H1 (cell line): ENCODE measurements at regions not wholly inside any gene's neighbourhood (a gene's known extent, or its start where the extent isn't known, plus 50 kb on each side); places are given as distances from the start of the nearest gene placed in this dataset.

ENCODE experiments used
- CTCF ChIA-PET: fragments of 300-600 bp; sonication (Branson Sonifier 250); formaldehyde crosslinking; loops from one replicate; lab custom pipeline; 2021; ENCODE audit not compliant: partially characterized antibody; lab: Charles Lee
- POLR2A ChIA-PET: fragments of 300-600 bp; sonication (Branson Sonifier 250); formaldehyde crosslinking; loops from one replicate; lab custom pipeline; 2021; ENCODE audit warnings: inconsistent platforms; ENCODE audit not compliant: partially characterized antibody; lab: Charles Lee
- DNase-seq, 2 experiments: peaks; one replicate each; pipeline versions ENCODE4 v3.0.0 to v3.0.0-alpha.2; 2010 to 2022; ENCODE audit warnings: low spot score in 2 of 2, low read depth in 1 of 2, mixed read lengths in 1 of 2
- FAIRE-seq: peaks from 2 replicates; lab custom pipeline; 2011; peaks lifted over from hg19 to GRCh38; lab: Jason Lieb, UNC
- H2AFZ ChIP-seq: 2 replicates; pipeline ENCODE4 v1.8.1; 2012; ENCODE audit warnings: low read length, inconsistent platforms
- H2AK5ac ChIP-seq: 2 replicates; pipeline ENCODE4 v1.6.1; 2013; ENCODE audit warnings: low read depth, low read length
- H2BK120ac ChIP-seq: replicated peaks from 2 replicates; pipeline ENCODE3; 2013; ENCODE audit warnings: low read depth, low read length, inconsistent platforms
- H2BK12ac ChIP-seq: 2 replicates; pipeline ENCODE4 v1.6.1; 2013; ENCODE audit warnings: low read depth, low read length
- H2BK15ac ChIP-seq: 2 replicates; pipeline ENCODE4 v1.6.1; 2013; ENCODE audit warnings: low read length
- H2BK20ac ChIP-seq: 2 replicates; pipeline ENCODE4 v1.6.1; 2013; ENCODE audit warnings: low read length
- H2BK5ac ChIP-seq: 2 replicates; pipeline ENCODE4 v1.6.1; 2013; ENCODE audit warnings: low read depth, low read length
- H3K14ac ChIP-seq: 2 replicates; pipeline ENCODE4 v1.6.1; 2013; ENCODE audit warnings: inconsistent platforms; ENCODE audit not compliant: insufficient read length
- H3K18ac ChIP-seq: 2 replicates; pipeline ENCODE4 v1.6.1; 2013; ENCODE audit warnings: low read length; ENCODE audit errors: extremely low read depth
- H3K23ac ChIP-seq: 2 replicates; pipeline ENCODE4 v1.6.1; 2013; ENCODE audit warnings: inconsistent platforms; ENCODE audit not compliant: insufficient read length
- H3K23me2 ChIP-seq: 2 replicates; pipeline ENCODE4 v1.6.1; 2013; ENCODE audit warnings: low read depth, low read length
- H3K27ac ChIP-seq: 2 replicates; pipeline ENCODE4 v1.6.1; 2011; ENCODE audit warnings: low read depth, low read length, inconsistent platforms
- H3K27me3 ChIP-seq, 4 experiments: replicated peaks in 1 of 4; 1 replicate in 1 of 4; 2 replicates in 3 of 4; pipeline versions ENCODE4 v1.6.1 to v1.8.1; 2011 to 2013; ENCODE audit warnings: low read length in 3 of 4, mild to moderate bottlenecking in 3 of 4, inconsistent platforms in 2 of 4, mixed read lengths in 2 of 4, moderate library complexity in 1 of 4; ENCODE audit not compliant: control insufficient read depth in 3 of 4, insufficient read depth in 3 of 4; ENCODE audit errors: extremely low read depth in 1 of 4
- H3K36me3 ChIP-seq, 4 experiments: 2 replicates each; pipeline versions ENCODE4 v1.6.1 to v1.8.1; 2011 to 2013; ENCODE audit warnings: mild to moderate bottlenecking in 4 of 4, low read length in 3 of 4, moderate library complexity in 2 of 4, control low read depth in 1 of 4, inconsistent platforms in 1 of 4; ENCODE audit not compliant: insufficient read depth in 4 of 4, control insufficient read depth in 2 of 4
- H3K4ac ChIP-seq: replicated peaks from 2 replicates; pipeline ENCODE3; 2013; ENCODE audit warnings: low read length, low read depth, mixed read lengths, inconsistent platforms; ENCODE audit not compliant: insufficient read length
- H3K4me1 ChIP-seq, 4 experiments: replicated peaks in 1 of 4; 1 replicate in 1 of 4; 2 replicates in 3 of 4; pipeline versions ENCODE4 v1.6.1 to v1.8.1; 2011 to 2013; ENCODE audit warnings: low read length in 3 of 4, inconsistent platforms in 2 of 4, mixed read lengths in 1 of 4; ENCODE audit not compliant: insufficient read depth in 4 of 4, control insufficient read depth in 3 of 4
- H3K4me2 ChIP-seq, 2 experiments: 2 replicates each; pipeline versions ENCODE4 v1.6.1 to v1.8.1; 2011 to 2013; ENCODE audit warnings: low read depth in 2 of 2, low read length in 2 of 2, control low read depth in 1 of 2, inconsistent platforms in 1 of 2, mild to moderate bottlenecking in 1 of 2; ENCODE audit not compliant: insufficient read depth in 1 of 2
- H3K4me3 ChIP-seq, 4 experiments: fragments of 200-600, 300-600 bp in 1 of 4; sonication (generic), shearing (Covaris generic), sonication (Bioruptor Twin) in 1 of 4; 2 replicates each; pipeline versions ENCODE4 v1.5.1 to v1.8.1; 2011 to 2016; ENCODE audit warnings: low read length in 4 of 4, low read depth in 3 of 4, control low read depth in 2 of 4, inconsistent platforms in 2 of 4, mild to moderate bottlenecking in 2 of 4, mixed read lengths in 1 of 4, moderate library complexity in 1 of 4; ENCODE audit not compliant: insufficient read depth in 2 of 4; ENCODE audit errors: extremely low read depth in 1 of 4
- H3K56ac ChIP-seq: replicated peaks from 2 replicates; pipeline ENCODE3; 2013; ENCODE audit warnings: low read depth, mild to moderate bottlenecking, mixed read lengths, low read length, inconsistent platforms; ENCODE audit not compliant: insufficient read length
- H3K79me1 ChIP-seq: 2 replicates; pipeline ENCODE4 v1.6.1; 2013; ENCODE audit warnings: low read depth, low read length, control low read depth
- H3K79me2 ChIP-seq, 2 experiments: 2 replicates each; pipeline versions ENCODE4 v1.6.1 to v1.8.1; 2012 to 2013; ENCODE audit warnings: low read length in 2 of 2, mild to moderate bottlenecking in 2 of 2, inconsistent platforms in 1 of 2; ENCODE audit not compliant: insufficient read depth in 2 of 2, control insufficient read depth in 1 of 2
- H3K9ac ChIP-seq, 4 experiments: replicated peaks in 1 of 4; 1 replicate in 1 of 4; 2 replicates in 3 of 4; pipeline versions ENCODE4 v1.6.1 to v1.8.1; 2011 to 2013; ENCODE audit warnings: low read depth in 3 of 4, low read length in 3 of 4, control low read depth in 2 of 4, mild to moderate bottlenecking in 2 of 4, moderate library complexity in 2 of 4, inconsistent platforms in 1 of 4; ENCODE audit errors: extremely low read depth in 1 of 4
- H3K9me3 ChIP-seq, 2 experiments: 2 replicates each; pipeline versions ENCODE4 v1.6.1 to v1.8.1; 2012 to 2013; ENCODE audit warnings: mild to moderate bottlenecking in 2 of 2, moderate library complexity in 2 of 2, control low read depth in 1 of 2, inconsistent platforms in 1 of 2, low read depth in 1 of 2, low read length in 1 of 2, mixed read lengths in 1 of 2; ENCODE audit not compliant: insufficient read depth in 2 of 2
- H4K20me1 ChIP-seq, 2 experiments: replicated peaks in 1 of 2; 2 replicates each; pipeline versions ENCODE3 to v1.8.1; 2011 to 2013; ENCODE audit warnings: inconsistent platforms in 2 of 2, low read length in 2 of 2, mild to moderate bottlenecking in 1 of 2; ENCODE audit not compliant: insufficient read depth in 2 of 2, control insufficient read depth in 1 of 2
- H4K5ac ChIP-seq: 2 replicates; pipeline ENCODE4 v1.6.1; 2013; ENCODE audit warnings: low read length, low read depth, mixed read lengths, inconsistent platforms; ENCODE audit not compliant: insufficient read length
- H4K8ac ChIP-seq: 2 replicates; pipeline ENCODE4 v1.8.0; 2013; ENCODE audit warnings: mild to moderate bottlenecking, moderate library complexity, low read length, inconsistent platforms; ENCODE audit not compliant: insufficient read depth; ENCODE audit errors: extremely low read depth
- H4K91ac ChIP-seq: replicated peaks from 2 replicates; pipeline ENCODE3; 2013; ENCODE audit warnings: low read length, mixed read lengths, inconsistent platforms; ENCODE audit not compliant: insufficient read length
- CBX8 ChIP-seq: fragments of 300-800, 300-1000 bp; sonication (generic); IDR thresholded peaks from 2 replicates; pipeline ENCODE4 v1.7.1; 2016; ENCODE audit warnings: low read depth, low read length, borderline replicate concordance
- CREB1 ChIP-seq: IDR thresholded peaks from 2 replicates; pipeline ENCODE4 v1.6.1; 2012; ENCODE audit warnings: inconsistent platforms
- CTBP2 ChIP-seq: IDR thresholded peaks from 2 replicates; pipeline ENCODE4 v1.7.0; 2011; ENCODE audit warnings: borderline replicate concordance, mild to moderate bottlenecking, moderate library complexity, mixed read lengths, low read length; ENCODE audit not compliant: insufficient read depth, insufficient read length
- EZH2 ChIP-seq: fragments of 200-600 bp; sonication (generic); IDR thresholded peaks from 2 replicates; pipeline ENCODE4 v1.7.1; 2012; ENCODE audit warnings: low read depth, mild to moderate bottlenecking, moderate library complexity, low read length, inconsistent platforms; ENCODE audit not compliant: severe bottlenecking
- FOSL1 ChIP-seq: IDR thresholded peaks from 2 replicates; pipeline ENCODE4 v1.6.1; 2011; ENCODE audit warnings: mild to moderate bottlenecking, low read depth, low read length, moderate library complexity; ENCODE audit not compliant: insufficient read depth
- KDM4A ChIP-seq: IDR thresholded peaks from one replicate; pipeline ENCODE4 v1.7.1; 2012; ENCODE audit warnings: low read depth, mild to moderate bottlenecking, moderate library complexity, low read length, inconsistent platforms; ENCODE audit not compliant: severe bottlenecking
- KDM5A ChIP-seq: fragments of 200-600 bp; IDR thresholded peaks from 2 replicates; pipeline ENCODE4 v1.7.1; 2012; ENCODE audit warnings: mild to moderate bottlenecking, low read length, inconsistent platforms, mixed read lengths
- POU5F1 ChIP-seq: IDR thresholded peaks from 2 replicates; pipeline ENCODE4 v1.6.1; 2011; ENCODE audit warnings: low read depth, mild to moderate bottlenecking, low read length, moderate library complexity
- RBBP5 ChIP-seq: IDR thresholded peaks from 2 replicates; pipeline ENCODE4 v1.7.1; 2012; ENCODE audit warnings: low read depth, mild to moderate bottlenecking, inconsistent platforms, low read length, moderate library complexity, borderline replicate concordance
- SRF ChIP-seq: IDR thresholded peaks from 2 replicates; pipeline ENCODE4 v1.6.1; 2011; ENCODE audit warnings: mild to moderate bottlenecking, low read depth, low read length, moderate library complexity
- TAF1 ChIP-seq: IDR thresholded peaks from 2 replicates; pipeline ENCODE4 v1.6.1; 2011; ENCODE audit warnings: mild to moderate bottlenecking, low read depth, low read length
- TBP ChIP-seq: IDR thresholded peaks from 2 replicates; pipeline ENCODE4 v1.6.1; 2011; ENCODE audit warnings: low read depth, low read length, improper control_type of control experiment
- TCF12 ChIP-seq: IDR thresholded peaks from 2 replicates; pipeline ENCODE4 v1.6.1; 2011; ENCODE audit warnings: low read depth, mild to moderate bottlenecking, low read length
- TEAD4 ChIP-seq: IDR thresholded peaks from 2 replicates; pipeline ENCODE4 v1.6.1; 2012; ENCODE audit warnings: low read depth, low read length, inconsistent platforms, mixed read lengths
- WGBS, 2 experiments: shearing (Covaris generic) in 1 of 2; methylation state at CpG; one replicate each; pipeline versions ENCODE4 v1.1.6 to v1.1.7; 2013 to 2015; ENCODE audit warnings: low lambda C conversion rate in 2 of 2, mixed read lengths in 2 of 2, inconsistent platforms in 1 of 2, low coverage in 1 of 2, missing lambda C conversion rate in 1 of 2; ENCODE audit not compliant: insufficient replicate concordance in 2 of 2, insufficient coverage in 1 of 2, insufficient read length in 1 of 2; ENCODE audit errors: extremely low coverage in 1 of 2, missing lambda C conversion rate in 1 of 2; 5-methylcytosine and 5-hydroxymethylcytosine counted together

DNA sequence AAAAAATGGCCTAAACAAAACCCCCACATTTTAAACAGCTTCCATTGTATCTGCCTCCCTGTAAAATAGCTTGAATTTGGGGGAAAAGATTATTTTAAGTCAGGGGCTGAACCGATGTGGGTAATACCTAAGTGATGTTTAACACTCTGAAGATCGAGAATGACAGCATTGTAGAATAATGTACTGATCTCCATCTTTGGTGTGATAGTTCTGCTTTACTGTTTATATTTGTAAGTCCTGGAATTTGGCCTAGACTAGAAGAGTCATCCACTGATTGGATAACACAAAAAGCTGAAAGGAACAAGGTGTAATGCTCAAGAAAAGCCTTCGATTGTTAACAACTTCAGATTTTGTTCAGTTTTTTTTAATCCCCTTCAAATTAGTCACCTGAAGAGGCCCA lies 53.8 kb upstream of the CCDC68 start:
- Histone ChIP-seq H3K4me1 (peaks cover 0 to 5% (median 2%) of the 10 kb centered on the region in 4 experiments; a peak in 3 of 7 replicates), H3K4ac (no peak overlapping the region), H2BK120ac (no peak overlapping the region), H3K4me3 (no peak overlapping the region), H2BK5ac (no peak overlapping the region), H2BK15ac (no peak overlapping the region), H4K5ac (no peak overlapping the region), H2BK20ac (no peak overlapping the region), H4K20me1 (no peaks in the 10 kb centered on the region), H3K27ac (no peak overlapping the region), H3K9ac (no peak overlapping the region), H4K91ac (no peak overlapping the region), H3K79me1 (no peaks in the 10 kb centered on the region), H3K56ac (no peak overlapping the region), H3K14ac (no peak overlapping the region), H3K27me3 (no peaks in the 10 kb centered on the region), H4K8ac (no peak overlapping the region)
- POLR2A ChIA-PET = no interaction called here
- no peak for TF ChIP-seq CTBP2
- TF ChIP-seq TAF1 = no peak
- TF ChIP-seq RBBP5 = no peak
- no peak for TF ChIP-seq TEAD4
- no peak for TF ChIP-seq CBX8
- no peak for TF ChIP-seq POU5F1
- TF ChIP-seq SRF = no peak
- no peak for TF ChIP-seq TCF12
- no peak for TF ChIP-seq KDM5A
- TF ChIP-seq EZH2 = no peak
- TF ChIP-seq TBP = no peak
- no peak for TF ChIP-seq FOSL1
- no peak for TF ChIP-seq CREB1
- TF ChIP-seq KDM4A = no peak
- TF ChIP-seq, all 59 proteins: peak for 0
- Histone ChIP-seq H3K23me2 (no peaks in the 10 kb centered on the region), H2BK12ac (no peak overlapping the region), H3K36me3 (no peaks in the 10 kb centered on the region), H3K4me2 (no peak overlapping the region), H3K79me2 (no peaks in the 10 kb centered on the region), H3K18ac (no peak overlapping the region), H2AK5ac (no peak overlapping the region), H3K9me3 (no peaks in the 10 kb centered on the region), H2AFZ (no peak overlapping the region), H3K23ac (no peak overlapping the region)
- DNase-seq = no peak
- CTCF ChIA-PET = interaction anchor here (0.9 to 1.0 kb wide), 3 partner anchors 10 to 35 kb away, joined by 3 read pairs; no protein-coding TSS in a partner anchor
- no peak for FAIRE-seq
- WGBS, 2 experiments = 92% methylated on average over 3 of the region's 3 CpGs; no CpG with 5 or more reads in 1 of the 2 experiments
